NK-92 (cell line): ENCODE measurements at regions not wholly inside any gene's neighbourhood (a gene's known extent, or its start where the extent isn't known, plus 50 kb on each side); places are given as distances from the start of the nearest gene placed in this dataset.

ENCODE experiments used
- DNase-seq: peaks from one replicate; lab custom pipeline; 2025; ENCODE audit not compliant: unreplicated experiment; lab: John Stamatoyannopoulos, UW

- DNase-seq: no peak
These were observed 109.7 kb upstream of the SDK2 start for GRCh38 chr17:73753751-73754496.

DNA sequence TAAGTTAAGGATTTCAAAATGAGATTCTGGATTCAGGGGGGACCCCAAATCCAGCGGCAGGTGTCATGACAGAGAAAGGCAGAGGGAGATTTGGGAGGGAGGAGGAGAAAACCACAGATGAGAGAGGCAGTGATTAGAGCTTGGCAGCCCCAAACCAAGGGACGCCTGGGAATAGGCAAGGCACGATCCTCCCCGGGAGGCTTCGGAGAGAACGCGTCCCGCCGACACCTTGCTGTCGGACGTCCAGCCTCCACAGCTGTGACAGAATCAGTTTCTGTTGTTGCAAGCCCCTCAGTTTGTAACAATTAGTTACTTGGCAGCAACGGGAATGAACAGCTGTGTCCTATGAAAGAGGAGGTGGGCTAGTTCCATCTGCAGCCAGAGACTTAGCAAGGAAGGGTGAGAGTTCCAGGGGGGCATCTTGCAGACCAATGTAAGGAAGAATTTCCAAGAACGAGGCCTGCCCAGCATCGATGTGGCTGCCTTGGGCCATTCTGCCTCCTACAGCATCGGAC, 110.7 kb upstream of the SDK2 start:
- DNase-seq: no peak

DNA sequence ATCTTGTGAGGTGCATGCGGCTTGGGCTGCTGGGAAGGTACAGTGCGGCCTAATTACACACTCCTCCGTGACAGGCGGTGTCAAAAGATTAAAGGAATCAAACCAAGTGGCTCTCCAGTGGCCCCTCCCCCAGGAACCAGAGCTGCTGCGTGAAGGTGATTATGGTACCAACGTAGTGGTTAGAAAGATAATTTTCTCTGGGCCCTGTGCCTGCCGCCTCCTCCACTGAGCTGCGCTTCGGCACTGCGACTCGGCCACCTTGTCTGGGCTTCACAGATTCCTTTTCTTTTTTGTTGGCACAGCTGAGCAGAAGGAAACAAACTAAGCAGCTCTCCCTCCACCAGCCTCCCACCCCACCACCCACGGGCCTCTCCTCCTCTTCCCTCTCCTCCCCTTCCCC, 113.2 kb upstream of the SDK2 start:
- DNase-seq: no peak

DNA sequence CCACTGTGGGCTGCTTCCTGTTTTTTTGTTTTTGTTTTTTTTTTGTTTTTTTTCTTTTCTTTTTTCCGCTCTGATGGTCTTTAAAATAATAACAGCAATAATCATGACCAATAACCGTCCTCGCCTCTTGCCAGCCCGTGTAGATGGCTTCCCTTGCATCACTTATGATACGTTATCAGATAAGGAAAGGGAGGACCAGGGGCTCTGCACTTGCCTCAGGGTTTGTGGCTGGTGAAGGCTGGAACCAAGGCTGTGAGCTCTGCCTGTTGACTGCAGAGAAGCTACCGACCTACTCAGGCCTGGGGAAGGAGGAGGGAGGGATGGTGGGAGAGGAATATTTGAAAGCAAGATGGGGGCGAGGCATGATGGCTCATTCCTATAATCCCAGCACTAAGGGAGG, 114.0 kb upstream of the SDK2 start:
- DNase-seq: no peak

DNA sequence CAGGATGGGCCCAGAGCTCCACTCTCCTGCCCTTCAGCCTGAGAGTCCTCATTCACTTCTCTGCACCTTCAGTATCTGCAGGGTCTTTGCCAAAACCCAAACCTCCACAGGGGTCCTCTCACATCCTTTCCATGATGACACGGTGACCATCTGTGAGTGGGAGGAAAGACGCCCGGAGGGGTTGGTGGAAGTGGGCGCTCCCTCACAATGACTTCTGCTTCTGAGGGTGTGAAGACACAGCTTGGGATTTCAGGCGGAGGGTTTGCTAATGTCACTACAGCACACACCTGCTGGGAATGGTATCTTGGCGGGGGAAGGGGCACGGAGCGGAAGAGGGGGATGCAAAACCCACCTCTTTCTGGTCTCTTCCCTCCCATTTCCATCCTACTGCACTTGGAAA, 115.1 kb upstream of the SDK2 start:
- no peak for DNase-seq

DNA sequence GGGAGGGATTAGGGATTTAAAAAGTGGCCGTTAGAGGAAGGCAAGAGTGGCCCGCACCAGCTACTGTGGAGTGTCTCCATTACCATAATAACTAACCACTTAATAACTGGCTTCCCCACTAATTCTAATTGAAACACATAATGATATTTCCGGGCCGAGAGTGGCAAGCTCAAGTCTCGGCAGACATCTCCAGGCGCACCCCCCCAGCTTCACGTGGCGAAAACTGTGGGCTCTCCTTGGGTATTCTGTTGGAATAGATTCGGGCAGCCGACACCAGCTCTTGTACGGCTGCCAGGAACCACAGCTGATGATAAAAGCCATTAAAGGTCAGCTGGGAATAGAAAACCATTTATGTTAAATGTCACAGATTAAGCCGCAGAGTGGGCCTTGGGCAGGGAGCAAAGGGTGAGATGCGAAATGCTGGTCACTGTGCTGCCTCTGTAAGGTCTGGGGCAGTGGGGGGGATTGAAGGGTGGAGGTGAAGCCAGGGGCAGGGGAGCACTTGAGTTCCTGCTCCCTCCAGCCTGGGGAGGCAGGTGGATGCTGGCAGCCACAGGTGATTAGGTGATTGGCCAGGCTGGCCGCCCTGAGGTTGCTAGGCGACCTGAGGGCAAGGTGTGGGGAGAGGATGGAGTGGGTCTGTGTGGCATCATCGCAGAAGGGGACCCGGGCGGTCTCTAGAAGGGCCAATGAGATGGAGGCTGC, 115.6 kb upstream of the SDK2 start:
- no peak for DNase-seq

DNA sequence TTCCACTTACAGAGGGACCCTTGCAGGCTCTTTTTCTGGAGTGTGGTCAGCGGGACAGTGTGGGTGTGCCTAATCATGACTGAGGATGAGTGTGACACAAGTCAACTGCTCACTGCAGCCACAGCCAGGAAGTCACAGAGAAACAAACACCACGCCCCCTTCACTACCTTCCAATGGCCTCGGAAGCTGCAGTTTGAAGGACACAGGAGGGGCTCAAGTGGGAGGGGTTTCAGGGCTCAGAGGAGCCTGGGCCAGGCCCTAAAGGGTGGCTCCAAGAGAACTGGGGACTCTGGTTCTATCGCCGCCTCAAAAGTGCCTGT, 116.2 kb upstream of the SDK2 start:
- DNase-seq: no peak

GRCh38 chr17:73765824-73766563, 121.7 kb upstream of the SDK2 start:
- DNase-seq: no peak

GRCh38 chr17:73767696-73768095, 123.5 kb upstream of the SDK2 start:
- no peak for DNase-seq

GRCh38 chr17:73768691-73769090, 124.4 kb upstream of the SDK2 start:
- DNase-seq: no peak

DNA sequence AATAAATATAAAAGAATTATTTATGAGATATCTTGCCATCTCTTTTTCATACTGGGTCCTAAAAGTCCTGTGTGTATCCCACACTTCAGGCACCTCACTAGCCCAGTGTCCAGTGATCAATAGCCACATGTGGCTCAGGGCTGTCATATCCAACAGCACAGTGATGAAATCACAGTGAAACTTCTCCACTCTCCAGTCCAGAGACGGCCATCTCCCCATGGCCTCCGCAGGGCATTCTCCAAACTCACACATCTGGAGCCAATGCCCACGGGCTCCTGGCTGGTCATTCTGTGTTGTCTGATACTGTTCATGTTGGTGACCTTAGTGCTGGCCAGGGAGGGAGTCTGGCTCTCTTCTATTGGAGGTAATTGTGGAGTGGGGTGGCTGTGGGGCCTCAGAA, 125.2 kb upstream of the SDK2 start:
- DNase-seq: no peak

DNA sequence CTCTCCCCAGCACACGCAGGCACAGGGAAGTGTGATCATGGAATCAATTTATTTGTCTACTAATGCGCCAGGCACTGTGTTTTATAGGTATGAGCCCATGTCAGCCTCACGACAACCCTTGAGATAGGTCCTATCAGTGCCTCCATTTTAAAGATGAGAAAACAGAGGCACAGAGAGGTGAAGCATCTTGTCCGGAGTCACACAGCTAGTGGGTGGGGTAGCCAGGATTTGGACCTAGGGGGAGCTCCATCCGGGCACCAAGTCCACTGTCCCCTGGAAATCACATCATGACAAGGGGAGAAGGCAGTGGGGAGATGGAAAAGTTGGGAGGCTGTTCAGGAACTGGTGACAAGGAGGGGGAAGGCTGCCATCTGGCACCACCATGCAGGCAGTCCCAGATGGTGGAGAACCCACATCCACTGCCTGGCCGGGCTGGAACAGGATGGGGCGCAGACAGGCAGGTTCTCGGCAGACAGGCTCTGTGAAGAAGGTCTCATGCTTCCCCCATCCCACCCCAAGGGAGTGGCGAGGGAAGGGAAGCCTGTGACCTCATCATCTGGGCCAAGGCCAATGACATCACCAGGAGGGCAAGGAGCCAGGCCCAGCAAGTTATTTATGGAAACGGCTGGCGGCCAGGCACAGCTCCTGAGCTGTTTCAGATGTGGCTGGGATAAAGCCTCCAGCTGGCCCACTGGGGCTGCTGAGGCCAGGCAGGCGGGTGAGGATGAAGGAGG, 126.0 kb upstream of the SDK2 start:
- DNase-seq: no peak

GRCh38 chr17:73770849-73771229, 126.6 kb upstream of the SDK2 start:
- DNase-seq: no peak

- no peak for DNase-seq
These were observed 128.0 kb upstream of the SDK2 start for GRCh38 chr17:73772107-73772705.

DNA sequence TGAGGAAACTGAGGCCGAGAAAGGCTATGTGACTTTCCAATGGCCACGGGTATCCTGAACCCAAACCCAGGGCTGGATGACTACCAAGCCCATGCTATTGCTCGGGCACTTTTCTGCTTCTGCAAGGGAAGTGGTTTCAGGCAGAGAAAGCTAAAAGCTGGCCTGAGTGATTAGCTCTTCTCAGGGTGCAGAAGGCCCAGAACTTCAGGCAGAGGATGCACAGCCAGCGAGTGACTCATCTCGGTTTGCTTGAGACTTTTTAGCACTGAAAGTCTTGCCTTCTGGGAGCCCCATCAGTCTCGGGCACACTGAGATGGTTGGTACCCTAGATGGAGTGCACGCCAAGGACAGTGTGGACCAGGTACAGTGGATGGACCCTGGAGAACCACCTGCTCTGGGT, 129.5 kb upstream of the SDK2 start:
- DNase-seq: no peak

DNA sequence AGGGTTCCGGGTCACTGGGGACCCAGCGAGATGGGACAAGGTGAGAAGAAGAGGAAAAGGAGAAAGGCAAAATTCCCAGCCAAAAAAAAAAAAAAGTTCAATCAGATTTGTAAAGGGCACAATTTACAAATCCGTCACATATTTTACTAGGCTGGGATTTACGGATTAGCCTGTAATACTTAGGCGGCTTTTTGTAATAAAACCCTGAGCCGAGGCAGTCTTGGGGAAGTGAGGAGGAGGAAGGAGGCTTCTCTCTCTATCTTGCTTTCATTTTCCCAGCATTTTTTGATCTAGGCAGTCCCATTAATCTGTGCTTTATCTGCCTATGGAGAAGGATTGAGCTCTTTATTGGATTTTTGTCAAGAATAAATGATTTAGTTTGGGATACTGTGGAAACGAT, 130.6 kb upstream of the SDK2 start:
- no peak for DNase-seq

DNA sequence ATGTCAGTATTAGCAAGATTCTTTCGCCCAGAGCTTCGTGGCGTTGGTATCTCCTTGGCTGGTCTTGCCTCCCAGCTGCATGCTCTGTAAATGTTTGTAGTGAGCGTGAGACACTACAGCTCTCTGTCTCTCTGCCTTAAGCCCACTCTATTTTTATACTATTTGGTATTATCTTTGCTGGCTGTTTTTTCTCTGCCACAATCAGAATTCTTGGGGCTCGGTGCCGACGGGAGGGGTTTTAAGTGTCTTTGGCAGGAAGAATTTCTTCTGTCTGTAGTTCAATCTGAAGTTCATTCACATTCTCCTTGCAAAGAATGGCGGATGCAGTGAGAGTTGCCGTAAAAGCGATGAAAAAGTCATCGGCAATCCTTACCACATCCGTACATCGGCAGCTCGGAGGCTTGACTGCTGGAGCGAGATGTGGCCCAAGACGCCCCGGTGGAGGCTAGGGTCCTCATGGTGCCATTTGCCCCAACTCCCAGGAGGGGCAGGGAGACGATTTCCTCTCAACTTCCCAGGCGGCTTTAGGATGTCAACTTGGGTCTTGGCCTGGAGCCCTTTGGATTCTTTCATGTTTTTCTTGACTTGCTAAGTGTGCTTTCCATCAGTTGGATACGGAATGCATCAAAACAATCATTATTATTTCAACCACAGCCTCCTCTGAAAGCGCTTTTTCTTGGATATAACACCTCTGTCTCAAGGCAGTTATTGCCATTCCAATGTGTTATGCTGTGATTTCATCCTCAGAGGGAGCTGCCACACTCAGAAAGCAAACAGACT, 132.3 kb upstream of the SDK2 start:
- no peak for DNase-seq

GRCh38 chr17:73777131-73777449, 132.8 kb upstream of the SDK2 start:
- DNase-seq: no peak

- no peak for DNase-seq
These were observed 138.0 kb upstream of the SDK2 start for GRCh38 chr17:73782231-73782630.

DNA sequence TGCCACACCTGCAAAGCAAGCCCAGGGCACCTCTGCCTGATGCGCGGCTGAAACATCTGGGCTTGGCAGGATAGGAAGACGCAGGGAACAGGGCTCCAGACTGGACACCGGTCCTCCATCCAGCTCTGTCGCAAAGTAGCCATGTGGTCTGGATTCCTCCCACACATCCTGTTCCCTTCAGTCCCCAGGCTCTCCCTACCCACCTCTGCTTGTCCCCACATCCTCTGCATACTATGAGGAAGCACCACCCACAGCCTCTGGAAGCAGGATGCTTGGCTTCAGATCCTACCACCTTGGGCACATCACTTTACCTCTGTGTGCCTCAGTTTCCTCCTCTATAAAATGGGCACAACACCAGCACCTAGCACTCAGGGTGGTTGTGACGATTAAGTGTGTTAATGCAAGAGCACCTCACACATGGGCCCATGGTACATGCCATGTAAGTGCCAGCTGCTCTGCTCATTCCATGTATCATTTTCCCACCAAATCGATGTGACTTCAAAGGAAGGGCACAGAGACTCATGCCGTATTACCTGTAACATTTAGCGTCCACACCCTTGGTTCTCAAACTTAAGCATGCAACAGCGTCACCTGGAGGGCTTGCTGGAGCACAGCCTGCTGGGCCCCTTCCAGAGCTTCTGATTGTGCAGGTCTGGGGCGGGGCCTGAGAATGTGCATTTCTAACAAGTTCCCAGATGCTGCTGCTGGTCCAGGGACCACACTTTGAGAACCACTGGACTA, 138.6 kb upstream of the SDK2 start:
- no peak for DNase-seq
